ENCODE measurements at regions not wholly inside any gene's neighbourhood (a gene's known extent, or its start where the extent isn't known, plus 50 kb on each side); places are given as distances from the start of the nearest gene placed in this dataset.
"Not testable (repeated sequence)": the region's sequence is repeated elsewhere in the genome, so short reads cannot be mapped to it uniquely, and the experiment has no call there.

- no peak overlapping the region for H3K27ac ChIP-seq
- no peaks in the 10 kb centered on the region for H3K4me1 ChIP-seq (ENCODE audit: control insufficient read depth in 1 of 2, insufficient read depth in 1 of 2, low read depth in 1 of 2, low read length in 1 of 2)
- H3K4me3 ChIP-seq (ENCODE audit: low read depth in 1 of 2, low read length in 1 of 2), result no peak overlapping the region
- H3K36me3 ChIP-seq, result no peaks in the 10 kb centered on the region
- no peaks in the 10 kb centered on the region for H3K27me3 ChIP-seq
- no peak for TF ChIP-seq CTCF (IDR thresholded peaks at IDR 0.05)
- no peaks in the 10 kb centered on the region for H3K9me3 ChIP-seq
Measured at GRCh38 chr14:84493779-84494178, 1036.2 kb upstream of the FLRT2 start.

- Histone ChIP-seq H3K9me3 (no peaks in the 10 kb centered on the region), H3K27ac (no peak overlapping the region), H3K4me3 (ENCODE audit: low read depth in 1 of 2, low read length in 1 of 2) (no peak overlapping the region), H3K36me3 (no peaks in the 10 kb centered on the region), H3K27me3 (no peaks in the 10 kb centered on the region), H3K4me1 (ENCODE audit: control insufficient read depth in 1 of 2, insufficient read depth in 1 of 2, low read depth in 1 of 2, low read length in 1 of 2) (no peaks in the 10 kb centered on the region)
- no peak for TF ChIP-seq CTCF (IDR thresholded peaks at IDR 0.05)
Measured at GRCh38 chr14:84496677-84497076, 1033.3 kb upstream of the FLRT2 start.

- not testable (repeated sequence) for H3K27me3 ChIP-seq; H3K9me3 ChIP-seq; H3K4me1 ChIP-seq (ENCODE audit: control insufficient read depth in 1 of 2, insufficient read depth in 1 of 2, low read depth in 1 of 2, low read length in 1 of 2); H3K36me3 ChIP-seq; H3K4me3 ChIP-seq (ENCODE audit: low read depth in 1 of 2, low read length in 1 of 2); H3K27ac ChIP-seq
Measured at GRCh38 chr14:84512823-84513222, 1017.1 kb upstream of the FLRT2 start.

GRCh38 chr14:84519836-84520235 is 1010.1 kb upstream of the FLRT2 start:
- no peak overlapping the region for H3K4me3 ChIP-seq (ENCODE audit: low read depth in 1 of 2, low read length in 1 of 2)
- TF ChIP-seq CTCF (IDR thresholded peaks at IDR 0.05), result no peak
- H3K27ac ChIP-seq, result no peak overlapping the region
- no peaks in the 10 kb centered on the region for H3K36me3 ChIP-seq
- no peaks in the 10 kb centered on the region for H3K4me1 ChIP-seq (ENCODE audit: control insufficient read depth in 1 of 2, insufficient read depth in 1 of 2, low read depth in 1 of 2, low read length in 1 of 2)
- no peaks in the 10 kb centered on the region for H3K27me3 ChIP-seq
- H3K9me3 ChIP-seq, result no peaks in the 10 kb centered on the region

- no peak for TF ChIP-seq CTCF (IDR thresholded peaks at IDR 0.05)
Measured at GRCh38 chr14:84520711-84521338, 1009.1 kb upstream of the FLRT2 start.

GRCh38 chr14:84523746-84524145 is 1006.2 kb upstream of the FLRT2 start:
- H3K4me1 ChIP-seq (ENCODE audit: control insufficient read depth in 1 of 2, insufficient read depth in 1 of 2, low read depth in 1 of 2, low read length in 1 of 2), result no peaks in the 10 kb centered on the region
- H3K9me3 ChIP-seq, result no peaks in the 10 kb centered on the region
- TF ChIP-seq CTCF (IDR thresholded peaks at IDR 0.05), result no peak
- H3K36me3 ChIP-seq, result no peaks in the 10 kb centered on the region
- H3K27ac ChIP-seq, result no peak overlapping the region
- no peaks in the 10 kb centered on the region for H3K27me3 ChIP-seq
- H3K4me3 ChIP-seq (ENCODE audit: low read depth in 1 of 2, low read length in 1 of 2), result no peak overlapping the region

More at GRCh38 chr14:84520711-84521338, 1009.1 kb upstream of the FLRT2 start:
- H3K27me3 ChIP-seq, result no peaks in the 10 kb centered on the region
- H3K9me3 ChIP-seq, result no peaks in the 10 kb centered on the region
- H3K36me3 ChIP-seq, result no peaks in the 10 kb centered on the region
- H3K4me3 ChIP-seq (ENCODE audit: low read depth in 1 of 2, low read length in 1 of 2), result no peak overlapping the region
- no peaks in the 10 kb centered on the region for H3K4me1 ChIP-seq (ENCODE audit: control insufficient read depth in 1 of 2, insufficient read depth in 1 of 2, low read depth in 1 of 2, low read length in 1 of 2)
- H3K27ac ChIP-seq, result no peak overlapping the region
